SU-DHL-6 (cell line): ENCODE measurements at regions not wholly inside any gene's neighbourhood (a gene's known extent, or its start where the extent isn't known, plus 50 kb on each side); places are given as distances from the start of the nearest gene placed in this dataset.

Source experiments
- CTCF ChIP-seq: fragments of 200-600 bp; sonication (generic); IDR thresholded peaks from one replicate; pipeline ENCODE4 v1.5.1; 2017; ENCODE audit warnings: antibody characterized with exemption, mild to moderate bottlenecking, low read length, moderate library complexity; ENCODE audit not compliant: insufficient read depth, poor library complexity, severe bottlenecking
- EZH2phosphoT487 ChIP-seq: fragments of 200-600 bp; sonication (generic), shearing (Covaris generic); conservative IDR thresholded peaks from 2 replicates; pipeline ENCODE4 v1.6.1; 2018; ENCODE audit warnings: mild to moderate bottlenecking, antibody characterized with exemption, low read length, moderate library complexity, mixed read lengths

- TF ChIP-seq CTCF (no peak), EZH2phosphoT487 (no peak)
These were observed 735.3 kb upstream of the RAG2 start for GRCh38 chr11:37333345-37333744.
